Rectal smooth muscle tissue (tissue), 1 donor: ENCODE measurements at regions not wholly inside any gene's neighbourhood (a gene's known extent, or its start where the extent isn't known, plus 50 kb on each side); places are given as distances from the start of the nearest gene placed in this dataset.

ENCODE experiments used
- H3K27ac ChIP-seq: one replicate; pipeline ENCODE4 v1.7.0; 2013; ENCODE audit warnings: low read depth, low read length, inconsistent platforms
- H3K27me3 ChIP-seq: one replicate; pipeline ENCODE4 v1.7.0; 2013; ENCODE audit warnings: low read length; ENCODE audit not compliant: control insufficient read depth, insufficient read depth
- H3K36me3 ChIP-seq: one replicate; pipeline ENCODE4 v1.7.0; 2013; ENCODE audit warnings: low read length; ENCODE audit not compliant: control insufficient read depth, insufficient read depth
- H3K4me1 ChIP-seq: one replicate; pipeline ENCODE4 v1.7.0; 2013; ENCODE audit warnings: low read length; ENCODE audit not compliant: control insufficient read depth, insufficient read depth
- H3K4me3 ChIP-seq: one replicate; pipeline ENCODE4 v1.7.0; 2013; ENCODE audit warnings: low read length
- H3K9ac ChIP-seq: one replicate; pipeline ENCODE4 v1.7.0; 2013; ENCODE audit warnings: low read length

DNA sequence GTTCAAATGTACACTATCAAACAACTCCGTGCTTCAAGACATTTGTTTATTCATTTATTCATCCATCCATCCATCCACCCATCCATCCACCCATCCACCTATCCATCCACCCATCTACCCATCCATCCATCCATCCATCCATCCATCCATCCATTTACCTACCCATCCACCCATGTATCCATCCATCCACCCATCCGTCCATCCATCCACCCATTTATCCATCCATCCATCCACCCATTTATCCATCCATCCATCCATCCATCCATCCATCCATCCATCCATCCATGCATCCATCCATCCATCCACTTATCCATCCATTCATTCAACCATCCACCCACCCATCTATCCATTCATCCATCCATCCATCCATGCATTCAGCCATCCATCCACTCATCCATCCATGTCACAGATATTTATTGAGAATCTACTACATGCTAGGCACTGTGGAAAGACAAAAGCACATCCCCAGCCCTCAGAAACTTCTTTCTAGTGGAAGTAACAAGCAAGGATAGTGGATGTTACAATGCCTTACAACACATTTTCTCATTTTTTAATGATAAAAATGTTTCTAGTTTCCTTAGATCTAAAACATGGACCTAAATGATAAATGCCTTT lies 237.6 kb downstream of the ZNF536 start:
- Histone ChIP-seq H3K27me3 (no peaks in the 10 kb centered on the region), H3K36me3 (no peaks in the 10 kb centered on the region), H3K9ac (no peak overlapping the region), H3K27ac (no peak overlapping the region), H3K4me3 (no peak overlapping the region), H3K4me1 (no peaks in the 10 kb centered on the region)

DNA sequence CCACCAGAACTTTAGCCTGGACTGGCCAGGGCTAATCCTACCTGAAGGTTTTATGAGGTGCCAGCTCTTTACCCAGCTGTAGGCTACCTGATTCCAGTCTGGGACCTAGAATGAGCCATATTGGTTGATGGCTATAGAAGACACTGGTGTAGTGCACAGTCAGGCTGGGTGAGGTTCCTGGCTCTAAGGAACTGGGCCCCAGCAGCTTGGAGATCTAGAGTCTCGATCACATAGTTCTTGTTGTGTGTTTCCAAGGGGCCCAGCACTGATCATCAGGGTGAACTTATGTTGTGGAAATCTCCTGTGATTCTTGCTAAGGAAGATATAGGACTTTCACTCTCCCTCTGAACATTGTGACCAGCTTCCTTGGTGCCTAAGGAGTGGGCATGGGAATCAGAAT lies 236.3 kb downstream of the ZNF536 start:
- Histone ChIP-seq H3K27ac (no peak overlapping the region), H3K9ac (no peak overlapping the region), H3K36me3 (no peaks in the 10 kb centered on the region), H3K4me3 (no peak overlapping the region), H3K4me1 (no peaks in the 10 kb centered on the region), H3K27me3 (no peaks in the 10 kb centered on the region)
